Peyer's patch (tissue), 4 donors: ENCODE measurements at regions not wholly inside any gene's neighbourhood (a gene's known extent, or its start where the extent isn't known, plus 50 kb on each side); places are given as distances from the start of the nearest gene placed in this dataset.
A peak's percentile ranks its signal among the peaks of the same experiment; 100 is the strongest.

Source experiments
- DNase-seq, 3 donors: peaks; one replicate each; pipeline ENCODE4 v3.0.0-alpha.2; 2017 to 2019
- H3K27ac ChIP-seq, 4 donors: fragments of 200-600 bp; sonication (generic); one replicate each; pipeline ENCODE4 v1.5.1; 2016 to 2019
- H3K27me3 ChIP-seq, 2 donors: fragments of 200-600 bp; sonication (generic); one replicate each; pipeline ENCODE4 v1.5.1; 2019
- H3K36me3 ChIP-seq, 3 donors: fragments of 200-600 bp; sonication (generic); one replicate each; pipeline ENCODE4 v1.5.1; 2016 to 2019
- H3K4me1 ChIP-seq, 4 donors: fragments of 200-600 bp; sonication (generic); one replicate each; pipeline ENCODE4 v1.5.1; 2016 to 2019
- H3K4me3 ChIP-seq, 4 donors: fragments of 200-600 bp; sonication (generic); 1 replicate in 3 of 4; 2 replicates in 1 of 4; pipeline ENCODE4 v1.5.1; 2016 to 2019; ENCODE audit warnings: mild to moderate bottlenecking in 1 of 4
- H3K9me3 ChIP-seq, 4 donors: fragments of 200-600 bp; sonication (generic); one replicate each; pipeline ENCODE4 v1.5.1; 2016 to 2019; ENCODE audit warnings: mild to moderate bottlenecking in 1 of 4
- POLR2A ChIP-seq, 2 donors: fragments of 450-650 bp; IDR thresholded peaks; one replicate each; pipeline ENCODE4 v1.5.1; 2017; ENCODE audit warnings: antibody characterized with exemption in 2 of 2, mild to moderate bottlenecking in 2 of 2, moderate library complexity in 2 of 2
- TF ChIP-seq, protein P1 (sequence below), 6 experiments: fragments of 450-650 bp in 4 of 6; fragments of 200-600 bp in 2 of 6; sonication (generic) in 1 of 6; IDR thresholded peaks; one replicate each; pipeline ENCODE4 v1.5.1; 2017 to 2019; ENCODE audit warnings: antibody characterized with exemption in 6 of 6, mild to moderate bottlenecking in 3 of 6, moderate library complexity in 1 of 6

GRCh38 chr6:137775227-137775626, 91.8 kb upstream of the TNFAIP3 start:
- Histone ChIP-seq H3K27me3 (no peaks in the 10 kb centered on the region), H3K4me1 (no peaks in the 10 kb centered on the region), H3K4me3 (no peak overlapping the region), H3K27ac (no peak overlapping the region), H3K9me3 (no peaks in the 10 kb centered on the region), H3K36me3 (no peaks in the 10 kb centered on the region)
- DNase-seq = no peak
- no peak for TF ChIP-seq POLR2A (IDR thresholded peaks at IDR 0.05)

GRCh38 chr6:137775720-137776119, 91.3 kb upstream of the TNFAIP3 start:
- H3K9me3 ChIP-seq = no peaks in the 10 kb centered on the region
- no peak overlapping the region for H3K4me3 ChIP-seq
- H3K27ac ChIP-seq = peak overlapping the region in 1 of 4 donors; percentile 35
- TF ChIP-seq, protein P1, sequence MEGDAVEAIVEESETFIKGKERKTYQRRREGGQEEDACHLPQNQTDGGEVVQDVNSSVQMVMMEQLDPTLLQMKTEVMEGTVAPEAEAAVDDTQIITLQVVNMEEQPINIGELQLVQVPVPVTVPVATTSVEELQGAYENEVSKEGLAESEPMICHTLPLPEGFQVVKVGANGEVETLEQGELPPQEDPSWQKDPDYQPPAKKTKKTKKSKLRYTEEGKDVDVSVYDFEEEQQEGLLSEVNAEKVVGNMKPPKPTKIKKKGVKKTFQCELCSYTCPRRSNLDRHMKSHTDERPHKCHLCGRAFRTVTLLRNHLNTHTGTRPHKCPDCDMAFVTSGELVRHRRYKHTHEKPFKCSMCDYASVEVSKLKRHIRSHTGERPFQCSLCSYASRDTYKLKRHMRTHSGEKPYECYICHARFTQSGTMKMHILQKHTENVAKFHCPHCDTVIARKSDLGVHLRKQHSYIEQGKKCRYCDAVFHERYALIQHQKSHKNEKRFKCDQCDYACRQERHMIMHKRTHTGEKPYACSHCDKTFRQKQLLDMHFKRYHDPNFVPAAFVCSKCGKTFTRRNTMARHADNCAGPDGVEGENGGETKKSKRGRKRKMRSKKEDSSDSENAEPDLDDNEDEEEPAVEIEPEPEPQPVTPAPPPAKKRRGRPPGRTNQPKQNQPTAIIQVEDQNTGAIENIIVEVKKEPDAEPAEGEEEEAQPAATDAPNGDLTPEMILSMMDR (IDR thresholded peaks at IDR 0.05) = no peak
- TF ChIP-seq POLR2A (IDR thresholded peaks at IDR 0.05) = no peak
- H3K4me1 ChIP-seq = no peaks in the 10 kb centered on the region
- H3K27me3 ChIP-seq = no peaks in the 10 kb centered on the region
- no peaks in the 10 kb centered on the region for H3K36me3 ChIP-seq
- DNase-seq = no peak

DNA sequence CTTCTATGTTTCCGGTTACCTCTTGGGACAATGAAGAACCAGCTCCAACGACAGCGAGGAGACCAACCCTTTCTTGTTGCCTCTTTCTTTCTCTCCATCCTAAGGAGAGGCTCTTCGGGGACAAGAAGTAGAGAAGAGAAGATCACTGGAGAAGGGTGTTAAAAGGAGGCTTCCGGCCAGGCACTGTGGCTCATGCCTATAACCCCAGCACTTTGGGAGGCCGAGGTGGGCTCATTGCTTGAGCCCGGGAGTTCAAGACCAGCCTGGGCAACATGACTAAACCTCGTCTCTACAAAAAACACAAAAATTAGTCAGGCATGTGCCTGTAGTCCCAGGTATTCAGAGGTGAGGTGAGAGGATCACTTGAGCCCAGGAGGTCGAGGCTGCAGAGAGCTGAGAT, 90.8 kb upstream of the TNFAIP3 start:
- DNase-seq = no peak
- Histone ChIP-seq H3K9me3 (no peaks in the 10 kb centered on the region), H3K27ac (peak overlapping the region in 1 of 4 donors; percentile 35), H3K4me3 (no peak overlapping the region), H3K36me3 (no peaks in the 10 kb centered on the region), H3K27me3 (no peaks in the 10 kb centered on the region), H3K4me1 (peaks cover 0 to 5% (median 0%) of the 10 kb centered on the region in 4 donors)
- TF ChIP-seq, protein P1 (IDR thresholded peaks at IDR 0.05) = no peak
- TF ChIP-seq POLR2A (IDR thresholded peaks at IDR 0.05) = no peak

- Histone ChIP-seq H3K27me3 (no peaks in the 10 kb centered on the region), H3K4me3 (no peak overlapping the region), H3K9me3 (no peaks in the 10 kb centered on the region), H3K27ac (peak overlapping the region in 2 of 4 donors; percentile 27 to 35), H3K36me3 (no peaks in the 10 kb centered on the region), H3K4me1 (peaks cover 0 to 5% (median 0%) of the 10 kb centered on the region in 4 donors)
- no peak for TF ChIP-seq POLR2A (IDR thresholded peaks at IDR 0.05)
- TF ChIP-seq, protein P1 (IDR thresholded peaks at IDR 0.05) = peak in 1 of 6 experiments; percentile 8
- DNase-seq = no peak
Observed at GRCh38 chr6:137776786-137777686, 90.0 kb upstream of the TNFAIP3 start.

GRCh38 chr6:137777687-137778075, 89.4 kb upstream of the TNFAIP3 start:
- H3K36me3 ChIP-seq = no peaks in the 10 kb centered on the region
- H3K4me3 ChIP-seq = no peak overlapping the region
- no peak overlapping the region for H3K27ac ChIP-seq
- DNase-seq = no peak
- no peak for TF ChIP-seq POLR2A (IDR thresholded peaks at IDR 0.05)
- TF ChIP-seq, protein P1 (IDR thresholded peaks at IDR 0.05) = no peak
- H3K27me3 ChIP-seq = no peaks in the 10 kb centered on the region
- H3K4me1 ChIP-seq = peaks cover 0 to 5% (median 0%) of the 10 kb centered on the region in 4 donors
- H3K9me3 ChIP-seq = no peaks in the 10 kb centered on the region

DNA sequence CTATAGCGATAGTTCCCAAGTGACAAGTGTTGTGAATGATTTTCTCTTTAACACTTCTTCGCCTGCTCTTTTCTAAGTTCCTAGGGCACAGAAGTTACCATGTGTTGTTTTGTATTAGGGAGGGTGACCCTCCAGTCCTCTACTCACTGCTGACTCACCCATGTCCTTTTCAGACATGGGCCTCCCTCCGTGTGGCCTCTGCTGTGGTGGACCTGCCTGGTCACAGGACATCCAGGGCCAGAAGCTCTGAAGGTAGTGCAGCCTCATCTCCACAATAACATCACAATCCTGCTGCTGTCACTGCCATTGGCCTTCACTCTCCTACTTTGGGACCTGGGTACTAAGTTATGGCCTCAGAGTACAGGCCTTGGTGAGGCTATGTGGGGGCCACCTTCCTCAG, 87.1 kb upstream of the TNFAIP3 start:
- H3K9me3 ChIP-seq = no peaks in the 10 kb centered on the region
- no peak for DNase-seq
- H3K27me3 ChIP-seq = no peaks in the 10 kb centered on the region
- TF ChIP-seq, protein P1 (IDR thresholded peaks at IDR 0.05) = no peak
- no peak for TF ChIP-seq POLR2A (IDR thresholded peaks at IDR 0.05)
- H3K4me1 ChIP-seq = peaks cover 0 to 5% (median 0%) of the 10 kb centered on the region in 4 donors
- H3K36me3 ChIP-seq = no peaks in the 10 kb centered on the region
- no peak overlapping the region for H3K4me3 ChIP-seq
- peak overlapping the region in 3 of 4 donors; percentile 13 to 67 (median 66) for H3K27ac ChIP-seq
